ENCODE measurements at regions not wholly inside any gene's neighbourhood (a gene's known extent, or its start where the extent isn't known, plus 50 kb on each side); places are given as distances from the start of the nearest gene placed in this dataset.

- no peaks in the 10 kb centered on the region for H3K36me3 ChIP-seq (replicated peaks; ENCODE audit: low read depth, low read length)
- H3K79me2 ChIP-seq (ENCODE audit: low read length) = no peaks in the 10 kb centered on the region
- H3K27me3 ChIP-seq (ENCODE audit: low read depth, low read length) = no peaks in the 10 kb centered on the region
- no peak overlapping the region for H3K4me3 ChIP-seq (ENCODE audit: low read length)
- H3K4me1 ChIP-seq (ENCODE audit: low read length) = no peaks in the 10 kb centered on the region
- peaks cover 9% of the 10 kb centered on the region; the same call in 1 of the 2 replicates for H3K9me3 ChIP-seq (ENCODE audit: insufficient read depth, low read length)
- TF ChIP-seq CTCF (IDR thresholded peaks at IDR 0.05; ENCODE audit: low read depth, low read length) (no peak), EZH2phosphoT487 (IDR thresholded peaks at IDR 0.05; ENCODE audit: low read depth) (no peak)
- H3K9ac ChIP-seq (ENCODE audit: low read length) = no peak overlapping the region
- H2AFZ ChIP-seq (ENCODE audit: low read depth, low read length) = no peak overlapping the region
- no peak overlapping the region for H3K4me2 ChIP-seq (ENCODE audit: low read length)
- no peaks in the 10 kb centered on the region for H4K20me1 ChIP-seq (ENCODE audit: insufficient read depth, low read length)
- H3K27ac ChIP-seq (ENCODE audit: low read length) = no peak overlapping the region
Observed at GRCh38 chr12:32039347-32039746, 67.3 kb upstream of the BICD1 start.

- no peaks in the 10 kb centered on the region for H3K4me1 ChIP-seq (ENCODE audit: low read length)
- H3K9me3 ChIP-seq (ENCODE audit: insufficient read depth, low read length) = peaks cover 9% of the 10 kb centered on the region; the same call in 1 of the 2 replicates
- H3K9ac ChIP-seq (ENCODE audit: low read length) = no peak overlapping the region
- no peak for TF ChIP-seq EZH2phosphoT487 (IDR thresholded peaks at IDR 0.05; ENCODE audit: low read depth)
- no peak for TF ChIP-seq CTCF (IDR thresholded peaks at IDR 0.05; ENCODE audit: low read depth, low read length)
- no peak overlapping the region for H3K4me3 ChIP-seq (ENCODE audit: low read length)
- no peaks in the 10 kb centered on the region for H4K20me1 ChIP-seq (ENCODE audit: insufficient read depth, low read length)
- H3K4me2 ChIP-seq (ENCODE audit: low read length) = no peak overlapping the region
- no peak overlapping the region for H2AFZ ChIP-seq (ENCODE audit: low read depth, low read length)
- no peaks in the 10 kb centered on the region for H3K27me3 ChIP-seq (ENCODE audit: low read depth, low read length)
- no peak overlapping the region for H3K27ac ChIP-seq (ENCODE audit: low read length)
- H3K79me2 ChIP-seq (ENCODE audit: low read length) = no peaks in the 10 kb centered on the region
- no peaks in the 10 kb centered on the region for H3K36me3 ChIP-seq (replicated peaks; ENCODE audit: low read depth, low read length)
Observed at GRCh38 chr12:32039917-32040575, 66.6 kb upstream of the BICD1 start.

- no peaks in the 10 kb centered on the region for H3K4me1 ChIP-seq (ENCODE audit: low read length)
- no peaks in the 10 kb centered on the region for H3K36me3 ChIP-seq (replicated peaks; ENCODE audit: low read depth, low read length)
- no peaks in the 10 kb centered on the region for H4K20me1 ChIP-seq (ENCODE audit: insufficient read depth, low read length)
- no peak overlapping the region for H3K27ac ChIP-seq (ENCODE audit: low read length)
- H3K9me3 ChIP-seq (ENCODE audit: insufficient read depth, low read length) = peaks cover 9% of the 10 kb centered on the region; the same call in 1 of the 2 replicates
- no peaks in the 10 kb centered on the region for H3K79me2 ChIP-seq (ENCODE audit: low read length)
- no peaks in the 10 kb centered on the region for H3K27me3 ChIP-seq (ENCODE audit: low read depth, low read length)
- TF ChIP-seq EZH2phosphoT487 (IDR thresholded peaks at IDR 0.05; ENCODE audit: low read depth) (no peak), CTCF (IDR thresholded peaks at IDR 0.05; ENCODE audit: low read depth, low read length) (no peak)
- H3K9ac ChIP-seq (ENCODE audit: low read length) = no peak overlapping the region
- H2AFZ ChIP-seq (ENCODE audit: low read depth, low read length) = no peak overlapping the region
- H3K4me3 ChIP-seq (ENCODE audit: low read length) = no peak overlapping the region
- no peak overlapping the region for H3K4me2 ChIP-seq (ENCODE audit: low read length)
Observed at GRCh38 chr12:32043928-32044549, 62.6 kb upstream of the BICD1 start.

- H3K4me3 ChIP-seq (ENCODE audit: low read length) = no peak overlapping the region
- no peaks in the 10 kb centered on the region for H3K36me3 ChIP-seq (replicated peaks; ENCODE audit: low read depth, low read length)
- no peak overlapping the region for H3K27ac ChIP-seq (ENCODE audit: low read length)
- H3K27me3 ChIP-seq (ENCODE audit: low read depth, low read length) = no peaks in the 10 kb centered on the region
- H4K20me1 ChIP-seq (ENCODE audit: insufficient read depth, low read length) = no peaks in the 10 kb centered on the region
- H3K9ac ChIP-seq (ENCODE audit: low read length) = no peak overlapping the region
- TF ChIP-seq EZH2phosphoT487 (IDR thresholded peaks at IDR 0.05; ENCODE audit: low read depth) (no peak), CTCF (IDR thresholded peaks at IDR 0.05; ENCODE audit: low read depth, low read length) (no peak)
- no peak overlapping the region for H2AFZ ChIP-seq (ENCODE audit: low read depth, low read length)
- H3K4me1 ChIP-seq (ENCODE audit: low read length) = no peaks in the 10 kb centered on the region
- no peak overlapping the region for H3K4me2 ChIP-seq (ENCODE audit: low read length)
- H3K9me3 ChIP-seq (ENCODE audit: insufficient read depth, low read length) = peaks cover 9% of the 10 kb centered on the region; the same call in 1 of the 2 replicates
- no peaks in the 10 kb centered on the region for H3K79me2 ChIP-seq (ENCODE audit: low read length)
Observed at GRCh38 chr12:32047357-32048212, 59.1 kb upstream of the BICD1 start.

All from OCI-LY3 (cell line).